Left lobe of liver (tissue), 2 donors: ENCODE measurements at regions not wholly inside any gene's neighbourhood (a gene's known extent, or its start where the extent isn't known, plus 50 kb on each side); places are given as distances from the start of the nearest gene placed in this dataset.

Experiments
- ATAC-seq: fragments of 200-7000 bp; cut with Tn5 transposase; one replicate; pipeline ENCODE4 v1.9.1; 2020; ENCODE audit warnings: mild to moderate bottlenecking, moderate library complexity
- DNase-seq: peaks from one replicate; pipeline ENCODE4 v3.0.0-alpha.2; 2020; ENCODE audit warnings: low spot score
- donor health status: DM: no; HTN: no; CAD: no; lungs with moderate emphysema.
- donor health status: DM: no; HTN: yes; CAD: no.

GRCh38 chr5:2903451-2904395 lies 152.2 kb upstream of the IRX2 start:
- DNase-seq (no peak), ATAC-seq (no peak)

- ATAC-seq, result no peak
- DNase-seq, result no peak
These were observed 151.3 kb upstream of the IRX2 start for GRCh38 chr5:2902742-2903297.

- DNase-seq, result peak; percentile 3
- ATAC-seq, result no peak
These were observed 150.7 kb upstream of the IRX2 start for GRCh38 chr5:2902186-2902585.

GRCh38 chr5:2901511-2901910 lies 150.0 kb upstream of the IRX2 start:
- ATAC-seq (no peak), DNase-seq (no peak)

GRCh38 chr5:2901096-2901495 lies 149.6 kb upstream of the IRX2 start:
- DNase-seq, result no peak
- ATAC-seq, result no peak

GRCh38 chr5:2900360-2900759 lies 148.9 kb upstream of the IRX2 start:
- no peak for ATAC-seq
- no peak for DNase-seq

GRCh38 chr5:2899311-2899710 lies 147.8 kb upstream of the IRX2 start:
- no peak for ATAC-seq
- DNase-seq, result peak; percentile 30

- ATAC-seq (no peak), DNase-seq (peak; percentile 19)
These were observed 147.2 kb upstream of the IRX2 start for GRCh38 chr5:2898661-2899060.

- ATAC-seq (no peak), DNase-seq (peak; percentile 24)
These were observed 145.9 kb upstream of the IRX2 start for GRCh38 chr5:2897276-2897961.

GRCh38 chr5:2896371-2897275 lies 145.1 kb upstream of the IRX2 start:
- peak; percentile 27 for DNase-seq
- no peak for ATAC-seq

- ATAC-seq, result no peak
These were observed 144.4 kb upstream of the IRX2 start for GRCh38 chr5:2895876-2896275.

GRCh38 chr5:2895196-2895595 lies 143.7 kb upstream of the IRX2 start:
- no peak for ATAC-seq

More at GRCh38 chr5:2895876-2896275, 144.4 kb upstream of the IRX2 start:
- peak; percentile 15 for DNase-seq

GRCh38 chr5:2894736-2895135 lies 143.3 kb upstream of the IRX2 start:
- DNase-seq (peak; percentile 15), ATAC-seq (no peak)

More at GRCh38 chr5:2895196-2895595, 143.7 kb upstream of the IRX2 start:
- peak; percentile 15 for DNase-seq

GRCh38 chr5:2894316-2894715 lies 142.8 kb upstream of the IRX2 start:
- ATAC-seq, result no peak

GRCh38 chr5:2892466-2893000 lies 141.1 kb upstream of the IRX2 start:
- ATAC-seq (no peak), DNase-seq (no peak)

More at GRCh38 chr5:2894316-2894715, 142.8 kb upstream of the IRX2 start:
- DNase-seq, result peak; percentile 5

- no peak for DNase-seq
- ATAC-seq, result no peak
These were observed 140.3 kb upstream of the IRX2 start for GRCh38 chr5:2891781-2892180.

GRCh38 chr5:2890011-2890410 lies 138.5 kb upstream of the IRX2 start:
- DNase-seq, result peak; percentile 30
- ATAC-seq, result no peak

- no peak for ATAC-seq
These were observed 137.1 kb upstream of the IRX2 start for GRCh38 chr5:2888520-2889060.

GRCh38 chr5:2887481-2888348 lies 136.2 kb upstream of the IRX2 start:
- DNase-seq (peak; percentile 30), ATAC-seq (no peak)

More at GRCh38 chr5:2888520-2889060, 137.1 kb upstream of the IRX2 start:
- peak; percentile 7 for DNase-seq
